ENCODE measurements at regions not wholly inside any gene's neighbourhood (a gene's known extent, or its start where the extent isn't known, plus 50 kb on each side); places are given as distances from the start of the nearest gene placed in this dataset. TPM values are rescaled to one million over a fixed set of nuclear protein-coding genes. Genes with fewer than 3 reads are reported as not detected.

GRCh38 chr5:111563031-111563822 lies 50.9 kb upstream of the STARD4 start:
- H3K27ac ChIP-seq, result peak overlapping the region; percentile 32
- no peaks in the 10 kb centered on the region for H3K27me3 ChIP-seq
- no peaks in the 10 kb centered on the region for H3K79me2 ChIP-seq
- TF ChIP-seq EZH2phosphoT487 (IDR thresholded peaks at IDR 0.05; ENCODE audit: low read depth, severe bottlenecking, unreplicated experiment) (no peak), CTCF (IDR thresholded peaks at IDR 0.05; ENCODE audit: poor library complexity) (no peak), EZH2 (IDR thresholded peaks at IDR 0.05; ENCODE audit: borderline replicate concordance) (no peak)
- peak; percentile 57 for DNase-seq (ENCODE audit: low spot score)
- no peak overlapping the region for H3K4me2 ChIP-seq
- no peak overlapping the region for H2AFZ ChIP-seq
- no peak overlapping the region for H3K4me3 ChIP-seq
- H3K9me2 ChIP-seq (replicated peaks; ENCODE audit: insufficient read depth), result no peaks in the 10 kb centered on the region
- H4K20me1 ChIP-seq (ENCODE audit: insufficient read depth, poor library complexity, severe bottlenecking), result no peaks in the 10 kb centered on the region
- 60% methylated on average over 6 of the region's 6 CpGs for WGBS (ENCODE audit: low lambda C conversion rate, missing lambda C conversion rate)
- no peaks in the 10 kb centered on the region for H3K36me3 ChIP-seq (replicated peaks; ENCODE audit: insufficient read depth, low read depth)
- peaks cover 6% of the 10 kb centered on the region for H3K4me1 ChIP-seq (ENCODE audit: insufficient read depth)
- H3K9me3 ChIP-seq (ENCODE audit: low read depth), result peaks cover 4% of the 10 kb centered on the region

- Histone ChIP-seq H3K4me1 (ENCODE audit: insufficient read depth) (peaks cover 6% of the 10 kb centered on the region), H3K9me3 (ENCODE audit: low read depth) (peaks cover 4% of the 10 kb centered on the region), H4K20me1 (ENCODE audit: insufficient read depth, poor library complexity, severe bottlenecking) (no peaks in the 10 kb centered on the region), H3K79me2 (no peaks in the 10 kb centered on the region), H3K36me3 (replicated peaks; ENCODE audit: insufficient read depth, low read depth) (no peaks in the 10 kb centered on the region), H2AFZ (no peak overlapping the region), H3K4me2 (no peak overlapping the region), H3K27ac (peak overlapping the region; percentile 27), H3K27me3 (no peaks in the 10 kb centered on the region), H3K9me2 (replicated peaks; ENCODE audit: insufficient read depth) (no peaks in the 10 kb centered on the region), H3K4me3 (no peak overlapping the region)
- WGBS (ENCODE audit: low lambda C conversion rate, missing lambda C conversion rate), result 71% methylated on average over 3 of the region's 3 CpGs
- TF ChIP-seq EZH2 (IDR thresholded peaks at IDR 0.05; ENCODE audit: borderline replicate concordance), result no peak
- no peak for TF ChIP-seq EZH2phosphoT487 (IDR thresholded peaks at IDR 0.05; ENCODE audit: low read depth, severe bottlenecking, unreplicated experiment)
- no peak for TF ChIP-seq CTCF (IDR thresholded peaks at IDR 0.05; ENCODE audit: poor library complexity)
- DNase-seq (ENCODE audit: low spot score), result no peak
Measured at GRCh38 chr5:111562561-111562960, 50.2 kb upstream of the STARD4 start.

Small RNA genes in the stretch of these regions (small RNA-seq; reads per million reads assigned to genes)
- gene AC008967.1 (not detected), gene HMGN1P13 (not detected)

All from hepatocyte (in vitro differentiated cells).